H1 (cell line): ENCODE measurements at regions not wholly inside any gene's neighbourhood (a gene's known extent, or its start where the extent isn't known, plus 50 kb on each side); places are given as distances from the start of the nearest gene placed in this dataset.

Experiments
- BACH1 ChIP-seq: IDR thresholded peaks from 2 replicates; pipeline ENCODE4 v1.6.1; 2012; ENCODE audit warnings: low read length, improper control_type of control experiment
- CHD2 ChIP-seq: IDR thresholded peaks from 2 replicates; pipeline ENCODE4 v1.6.1; 2012; ENCODE audit warnings: low read length, improper control_type of control experiment
- CHD7 ChIP-seq: fragments of 300-600 bp; sonication (generic); IDR thresholded peaks from 2 replicates; pipeline ENCODE4 v1.7.1; 2012; ENCODE audit warnings: low read length, moderate library complexity, mild to moderate bottlenecking, inconsistent platforms; ENCODE audit not compliant: insufficient replicate concordance
- E2F6 ChIP-seq: IDR thresholded peaks from 2 replicates; pipeline ENCODE4 v1.6.1; 2012; ENCODE audit warnings: inconsistent platforms
- HDAC6 ChIP-seq: IDR thresholded peaks from one replicate; pipeline ENCODE4 v1.7.1; 2012; ENCODE audit warnings: low read depth, mild to moderate bottlenecking, inconsistent platforms, low read length, moderate library complexity
- TCF12 ChIP-seq: IDR thresholded peaks from 2 replicates; pipeline ENCODE4 v1.6.1; 2011; ENCODE audit warnings: low read depth, mild to moderate bottlenecking, low read length

- TF ChIP-seq BACH1 (no peak), E2F6 (no peak), CHD7 (no peak), TCF12 (no peak), HDAC6 (no peak), CHD2 (no peak)
- TF ChIP-seq, all 59 proteins: peak for 0
These were observed 293.2 kb upstream of the FAR2 start (continued) for GRCh38 chr12:28855761-28856310.
